Medulla oblongata (tissue), 1 donor: ENCODE measurements at regions not wholly inside any gene's neighbourhood (a gene's known extent, or its start where the extent isn't known, plus 50 kb on each side); places are given as distances from the start of the nearest gene placed in this dataset.
"Not testable (repeated sequence)": the region's sequence is repeated elsewhere in the genome, so short reads cannot be mapped to it uniquely, and the experiment has no call there.

Experiments
- DNase-seq: peaks from one replicate; pipeline ENCODE4 v3.0.0-alpha.2; 2015; ENCODE audit errors: extremely low spot score

DNA sequence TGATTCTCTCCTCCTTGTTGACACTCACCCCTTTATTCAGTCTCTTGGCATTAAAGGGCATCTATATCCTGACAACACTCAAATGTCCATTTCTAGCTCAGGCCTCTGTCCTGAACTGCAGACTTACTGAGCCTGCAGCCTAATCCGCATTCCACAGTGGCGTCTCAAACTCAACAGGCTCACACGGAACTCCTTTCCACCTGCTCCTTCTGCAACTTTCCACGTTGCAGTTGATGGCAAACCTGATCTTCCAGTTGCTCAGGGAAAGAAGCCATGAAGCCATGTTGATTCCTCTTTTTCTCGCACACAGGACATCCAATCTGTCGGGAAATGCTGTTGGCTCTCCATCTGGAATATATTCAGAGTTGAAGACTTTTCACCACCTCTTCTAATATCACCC lies 522.4 kb downstream of the CCSER2 start:
- DNase-seq: no peak

DNA sequence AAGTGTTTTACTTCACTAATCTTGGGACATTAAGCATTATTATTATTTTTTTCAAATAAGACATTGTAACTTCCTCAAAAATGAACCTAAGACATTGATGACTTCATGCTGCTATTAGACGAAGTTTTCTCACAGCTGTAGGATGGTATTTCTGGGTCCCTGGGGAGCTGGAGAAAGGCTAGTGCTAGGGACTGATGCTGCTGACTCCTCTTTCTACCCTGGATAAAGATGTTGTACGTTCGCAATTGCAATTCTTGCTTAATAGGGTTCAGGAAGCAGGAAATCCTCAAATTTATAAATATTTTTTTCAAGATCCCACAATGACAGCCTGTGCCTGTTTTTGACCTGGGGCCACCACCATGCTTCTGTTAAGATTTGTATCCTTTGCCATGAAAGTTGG lies 526.0 kb downstream of the CCSER2 start:
- DNase-seq: no peak

DNA sequence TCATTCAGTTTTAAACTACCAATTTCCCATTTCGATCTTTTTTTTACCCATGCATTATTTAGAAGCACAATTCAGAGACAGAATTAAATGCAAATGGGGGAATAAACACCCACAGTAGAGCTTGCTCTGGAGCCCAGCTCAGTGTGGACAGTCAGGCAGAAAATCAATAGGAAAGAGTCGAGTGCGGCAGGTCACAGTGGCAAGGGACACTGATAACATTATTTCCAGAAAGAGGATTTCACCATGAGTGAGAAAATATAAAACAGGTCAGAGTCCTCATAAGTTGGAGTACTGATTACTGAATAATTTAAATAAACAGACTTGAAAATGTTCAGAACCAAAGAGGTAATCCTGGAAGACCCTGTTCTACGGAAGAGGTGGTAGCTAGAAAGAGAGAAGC lies 532.5 kb downstream of the CCSER2 start:
- no peak for DNase-seq

DNA sequence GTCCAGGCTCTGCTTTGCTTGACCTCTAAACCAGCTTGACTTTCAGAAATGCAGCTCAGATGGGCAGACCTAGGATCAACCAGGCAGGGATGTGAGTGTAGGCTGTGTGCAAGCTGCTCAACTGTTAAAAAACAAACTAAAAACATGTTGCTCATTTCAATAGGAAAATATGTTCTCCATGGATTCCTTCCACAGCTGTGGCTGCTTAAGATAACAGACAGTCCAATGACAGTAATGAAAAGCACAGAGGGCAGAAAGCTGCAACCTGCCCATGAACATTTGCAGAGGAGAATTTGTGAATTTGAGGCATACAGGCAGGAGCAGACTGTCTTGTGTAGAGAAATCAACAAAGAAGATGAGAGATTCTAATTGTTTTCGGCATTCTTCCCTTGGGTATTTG lies 534.2 kb downstream of the CCSER2 start:
- no peak for DNase-seq

DNA sequence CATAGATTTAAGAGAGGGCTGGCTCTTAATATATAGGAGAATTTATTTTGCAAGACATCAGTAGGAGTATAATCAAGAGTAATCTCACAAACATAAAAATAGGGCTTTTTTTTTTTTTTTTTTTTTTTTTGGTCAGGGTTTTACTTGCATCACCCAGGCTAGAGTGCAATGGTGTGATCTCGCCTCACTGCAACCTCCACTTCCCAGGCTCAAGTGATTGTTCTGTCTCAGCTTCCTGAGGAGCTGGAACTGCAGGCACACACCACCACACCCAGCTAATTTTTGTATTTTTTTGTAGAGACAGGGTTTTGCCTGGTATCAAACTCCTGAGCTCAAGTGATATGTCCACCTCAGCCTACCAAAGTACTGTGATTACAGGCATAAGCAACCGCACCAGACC lies 535.3 kb downstream of the CCSER2 start:
- no peak for DNase-seq

DNA sequence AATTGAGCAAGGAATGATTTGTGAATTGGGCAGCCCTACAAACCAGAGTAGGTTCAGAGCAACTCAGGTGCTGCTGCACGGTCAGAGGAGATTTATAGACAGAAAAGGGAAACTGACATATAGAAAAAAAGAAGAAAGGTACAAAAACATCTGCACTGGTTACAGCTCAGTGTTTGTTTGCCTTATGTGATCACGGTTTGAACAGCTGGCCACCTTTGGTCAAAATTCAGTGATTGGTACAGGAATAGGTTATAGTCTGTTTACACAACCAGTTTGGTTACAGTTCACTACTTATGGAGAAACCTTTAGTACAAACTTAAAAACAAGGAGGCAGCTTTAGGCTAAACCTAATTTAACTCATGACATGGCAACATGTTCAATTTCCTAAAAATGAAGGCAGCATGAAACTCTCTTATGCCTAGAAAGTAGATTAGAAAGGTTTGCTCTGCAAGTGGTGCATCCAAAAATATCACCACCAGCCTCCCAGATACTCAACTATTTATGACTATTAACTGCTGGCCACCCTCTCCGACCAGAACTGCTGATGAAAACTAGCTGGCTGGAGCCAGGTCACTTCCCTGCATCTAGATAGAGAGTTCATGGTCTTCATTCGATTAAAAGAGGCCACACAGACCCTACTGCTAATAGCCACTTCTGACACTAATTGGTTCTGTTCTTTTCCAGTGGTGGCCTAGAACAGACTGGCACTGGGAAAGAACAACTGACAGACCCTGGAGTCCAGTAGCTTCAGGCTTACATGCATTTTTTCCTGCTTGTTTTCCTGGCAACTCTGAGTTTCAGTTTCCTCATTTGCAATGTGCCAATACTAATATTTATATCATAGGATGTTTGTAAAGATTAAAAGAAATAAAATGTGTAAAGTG lies 548.0 kb downstream of the CCSER2 start:
- DNase-seq: no peak

DNA sequence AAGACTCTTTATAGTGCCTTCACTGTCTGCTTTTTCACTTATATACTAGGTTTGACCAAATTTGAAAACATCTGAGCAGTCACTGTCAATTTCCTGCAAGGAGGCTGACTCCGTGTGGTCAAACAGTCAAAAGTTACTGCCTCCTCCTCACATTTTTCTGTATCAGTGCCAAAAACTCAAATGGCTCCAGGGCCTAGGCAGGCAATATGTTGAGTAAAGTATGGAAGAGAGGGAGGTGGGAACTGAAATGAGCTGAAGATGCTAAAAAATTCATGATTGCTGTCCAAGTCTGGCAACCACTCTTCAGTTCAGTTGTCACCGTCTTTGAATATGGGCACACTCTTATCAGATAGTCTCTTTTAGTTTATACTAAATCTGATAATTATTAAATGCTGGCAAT lies 551.6 kb downstream of the CCSER2 start:
- DNase-seq: no peak

DNA sequence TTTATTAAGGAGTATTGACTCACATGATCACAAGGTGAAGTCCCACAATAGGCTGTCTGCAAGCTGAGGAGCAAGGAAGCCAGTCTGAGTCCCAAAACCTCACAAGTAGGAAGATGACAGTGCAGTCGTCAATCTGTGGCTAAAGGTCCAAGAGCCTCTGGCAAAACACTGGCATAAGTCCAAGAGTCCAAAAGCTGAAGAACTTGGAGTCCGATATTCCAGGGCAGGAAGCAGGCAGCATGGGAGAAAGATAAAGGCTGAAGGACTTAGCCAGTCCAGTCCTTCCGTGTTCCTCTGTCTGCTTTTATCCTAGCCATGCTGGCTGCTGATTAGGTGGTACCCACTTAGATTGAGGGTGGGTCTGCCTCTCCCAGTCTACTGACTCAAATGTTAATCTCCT lies 553.3 kb downstream of the CCSER2 start:
- DNase-seq: not testable (repeated sequence)

DNA sequence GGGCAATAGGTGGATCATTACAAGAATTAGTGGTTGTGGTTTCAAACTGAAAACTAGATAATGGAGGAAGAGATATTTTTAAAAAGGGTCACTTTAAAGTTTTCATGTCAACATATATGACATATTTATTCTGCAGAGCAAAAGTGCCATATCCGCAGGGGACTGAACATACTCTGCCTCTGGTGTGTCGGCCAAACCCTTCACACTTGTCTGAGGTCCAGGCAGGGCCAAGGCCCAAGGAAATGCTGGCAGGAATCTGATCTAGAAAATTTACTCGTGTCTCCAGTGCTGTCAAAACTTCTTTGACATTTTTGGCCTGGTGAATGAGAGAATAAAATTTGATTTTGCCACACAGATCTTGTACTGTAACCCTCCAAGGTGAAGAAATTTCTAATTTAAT lies 562.3 kb downstream of the CCSER2 start:
- no peak for DNase-seq

DNA sequence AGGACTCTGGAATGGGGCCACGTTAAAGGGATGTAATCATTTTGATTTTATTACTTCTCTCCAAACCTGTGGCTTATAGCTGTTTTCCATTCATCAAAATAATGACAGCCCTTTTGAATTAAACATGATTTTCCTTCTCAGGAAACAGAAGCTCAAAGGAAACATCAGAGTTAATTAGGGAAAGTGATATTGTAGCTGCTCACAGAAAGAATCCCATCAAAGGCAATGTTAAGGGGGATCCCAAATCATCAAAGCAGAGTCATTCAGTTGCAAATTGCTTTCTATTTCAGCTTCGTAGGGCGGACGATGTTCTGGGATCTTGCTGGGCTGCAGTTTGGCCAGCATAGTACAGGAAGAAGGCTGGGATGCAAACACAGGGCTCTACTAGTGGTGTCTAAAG lies 563.2 kb downstream of the CCSER2 start:
- DNase-seq: no peak

DNA sequence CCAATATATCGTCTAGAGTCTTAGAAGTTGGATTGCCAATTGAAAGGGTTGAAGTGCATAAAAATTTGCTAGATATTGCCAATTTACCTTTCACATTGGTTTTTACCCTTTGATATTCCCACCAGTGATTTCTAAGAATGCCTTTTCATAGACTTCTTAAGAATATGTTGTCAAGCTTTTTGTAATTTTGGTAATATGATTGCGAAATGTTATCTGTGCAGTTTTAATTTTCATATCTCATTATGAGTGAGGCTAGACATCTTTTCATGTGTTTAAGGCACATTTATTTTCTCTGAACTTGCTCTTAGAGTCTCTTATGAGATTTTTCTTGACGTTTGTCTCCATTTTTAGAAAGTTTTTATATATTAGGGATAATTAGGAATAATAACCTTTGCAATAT lies 567.2 kb downstream of the CCSER2 start:
- no peak for DNase-seq

DNA sequence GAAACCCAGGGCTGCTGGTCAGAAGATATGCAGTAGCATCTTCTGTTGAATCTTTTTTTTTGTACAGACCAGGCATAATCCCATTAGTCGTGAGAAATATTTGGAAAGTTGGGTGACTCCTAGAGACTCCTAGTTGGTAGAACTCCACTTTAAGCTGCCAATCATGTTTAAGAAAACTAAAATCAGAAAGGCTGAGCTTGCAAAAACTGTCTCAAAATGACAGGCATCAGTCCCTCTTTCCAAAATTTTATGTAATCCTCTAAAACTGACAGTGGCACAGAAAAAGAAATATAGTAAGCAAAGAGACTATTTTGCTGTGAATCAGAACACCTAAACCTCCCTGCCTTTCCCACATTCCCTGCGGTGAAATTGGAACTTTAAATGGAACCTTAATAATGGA lies 568.5 kb downstream of the CCSER2 start:
- no peak for DNase-seq

DNA sequence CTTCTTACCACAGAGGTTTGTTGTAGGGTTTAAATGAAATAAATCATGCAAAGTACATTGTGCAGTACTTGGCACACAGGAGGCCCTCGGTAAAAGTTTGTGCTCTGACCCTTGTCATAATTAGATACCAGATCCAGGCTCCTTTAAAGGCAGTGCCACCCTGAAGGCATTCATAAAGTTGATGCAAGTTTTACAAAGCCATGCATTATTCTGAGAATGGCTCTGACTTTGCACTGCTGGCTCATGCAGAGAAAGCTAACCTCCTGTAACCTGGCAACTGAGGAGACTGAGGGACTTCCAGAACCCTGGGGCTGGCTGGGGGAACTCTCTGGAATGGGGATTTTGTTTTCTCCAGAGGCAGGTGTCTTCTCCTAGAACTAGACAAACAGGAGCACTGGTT lies 570.9 kb downstream of the CCSER2 start:
- no peak for DNase-seq

DNA sequence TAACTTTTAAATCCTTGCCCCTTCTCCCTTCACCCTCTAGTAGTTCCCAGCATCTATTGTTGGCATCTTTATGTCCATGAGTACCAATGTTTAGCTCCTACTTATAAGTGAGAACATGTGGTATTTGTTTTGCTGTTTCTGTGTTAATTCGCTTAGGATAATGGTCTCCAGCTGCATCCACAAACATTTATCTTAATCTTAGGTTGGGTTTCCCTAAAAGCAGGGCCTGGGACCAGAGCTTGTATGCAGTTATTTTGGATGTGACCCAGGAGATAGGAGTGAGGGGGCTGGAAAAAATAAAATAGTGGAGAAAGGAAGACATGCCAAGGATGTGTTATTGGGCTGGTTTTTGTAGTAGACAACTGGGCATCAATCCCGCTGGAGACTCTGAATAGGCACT lies 571.8 kb downstream of the CCSER2 start:
- DNase-seq: no peak

DNA sequence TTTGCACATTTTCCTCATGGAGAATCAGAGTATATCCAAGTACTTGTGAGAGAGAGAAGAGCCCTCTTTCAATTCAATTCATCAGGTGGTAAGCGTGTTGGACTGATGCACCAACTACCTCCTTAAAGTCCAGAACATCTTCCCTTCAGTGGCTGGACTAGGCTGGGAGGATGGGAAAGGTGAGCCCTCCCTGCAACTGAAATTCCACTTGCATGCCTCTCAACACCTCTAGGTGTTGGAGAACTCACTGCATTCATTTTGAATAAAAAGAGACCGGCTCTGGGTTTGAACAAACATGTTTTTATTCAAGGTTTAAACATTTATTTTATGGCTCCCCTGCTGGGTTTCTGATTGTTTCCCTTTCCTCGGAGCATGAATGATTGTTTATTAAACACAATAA lies 573.5 kb downstream of the CCSER2 start:
- DNase-seq: no peak

DNA sequence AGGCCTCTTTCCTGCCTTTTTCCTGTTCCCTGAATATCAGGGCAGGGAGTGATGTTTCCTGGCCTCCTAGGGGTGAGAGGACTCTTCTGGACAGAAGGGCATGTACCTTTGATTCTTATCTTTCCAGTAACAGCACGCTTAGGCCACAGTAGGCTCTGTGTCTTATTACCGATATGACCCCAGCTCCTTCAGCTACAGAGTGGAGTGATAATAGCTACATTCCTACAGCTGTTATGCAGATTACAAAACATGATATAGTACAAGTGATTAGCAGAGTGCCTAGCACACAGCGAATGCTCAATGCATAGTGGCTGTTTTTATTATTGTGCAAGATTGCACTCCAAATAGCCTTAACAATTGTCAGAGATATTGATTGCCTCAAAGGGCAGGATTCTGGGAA lies 574.2 kb downstream of the CCSER2 start:
- no peak for DNase-seq

DNA sequence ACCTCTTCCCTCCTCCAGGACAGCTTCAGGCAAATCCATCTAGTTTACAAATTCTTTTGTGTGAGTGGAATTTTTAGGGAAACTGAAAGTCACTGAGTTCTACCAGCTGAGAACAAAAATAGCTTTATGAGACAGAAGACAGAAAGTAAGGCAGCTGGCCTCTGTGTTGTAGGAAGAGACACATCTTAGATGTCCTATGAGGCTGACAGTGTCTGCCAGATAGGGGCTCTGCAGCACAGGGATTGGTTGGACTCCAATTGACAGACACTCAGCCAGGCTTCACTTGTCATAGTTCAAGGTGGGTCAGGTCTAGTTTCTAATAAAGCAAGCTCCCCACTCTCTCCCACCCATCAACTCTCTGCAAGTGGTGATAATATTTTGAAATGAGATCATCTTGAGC lies 574.9 kb downstream of the CCSER2 start:
- no peak for DNase-seq

DNA sequence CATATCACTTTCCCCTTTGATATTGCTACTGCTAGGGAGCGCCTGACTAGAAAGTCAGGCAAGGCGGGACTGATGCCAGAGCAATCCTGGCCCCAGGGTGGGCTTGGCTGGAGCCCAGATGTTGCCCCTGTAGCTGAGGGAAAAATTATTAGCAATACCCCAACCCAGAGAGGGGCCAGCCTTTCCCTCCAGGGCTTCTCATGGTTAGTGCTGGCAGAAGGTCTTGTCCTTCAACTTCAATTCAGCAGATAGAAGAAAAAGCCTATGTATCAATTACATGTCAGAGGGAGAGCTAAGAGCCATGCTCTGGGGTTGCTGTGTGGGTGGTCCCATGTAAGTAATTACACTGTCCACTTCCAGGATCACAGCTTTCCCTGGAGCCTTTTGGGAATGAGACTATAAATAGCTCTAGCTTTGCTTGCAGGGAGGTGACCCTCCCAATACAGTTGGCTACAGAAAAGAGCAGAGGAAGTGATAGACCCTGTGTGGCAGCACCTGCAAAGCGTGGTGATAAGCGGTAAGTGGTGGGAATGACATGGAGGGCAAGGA lies 579.1 kb downstream of the CCSER2 start:
- DNase-seq: no peak

DNA sequence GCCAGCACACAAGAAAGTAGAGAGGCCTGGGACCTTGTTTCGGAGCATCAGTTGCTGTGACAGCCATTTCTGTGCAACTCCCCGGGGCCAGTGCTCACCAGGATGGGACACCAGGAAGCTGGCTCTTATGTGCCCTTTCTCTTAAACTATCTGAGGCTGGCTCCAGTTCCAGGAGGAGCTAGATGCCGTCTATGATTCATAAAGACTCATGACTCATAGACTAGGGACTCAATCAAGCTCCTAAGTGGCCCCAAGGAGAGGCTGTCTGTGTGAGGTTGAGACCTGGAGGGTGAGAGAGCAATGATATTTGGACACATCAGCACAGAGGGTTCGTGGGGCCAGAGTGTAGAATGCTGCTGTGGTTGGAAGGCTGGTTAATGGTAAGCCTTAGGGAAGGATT lies 580.1 kb downstream of the CCSER2 start:
- no peak for DNase-seq

DNA sequence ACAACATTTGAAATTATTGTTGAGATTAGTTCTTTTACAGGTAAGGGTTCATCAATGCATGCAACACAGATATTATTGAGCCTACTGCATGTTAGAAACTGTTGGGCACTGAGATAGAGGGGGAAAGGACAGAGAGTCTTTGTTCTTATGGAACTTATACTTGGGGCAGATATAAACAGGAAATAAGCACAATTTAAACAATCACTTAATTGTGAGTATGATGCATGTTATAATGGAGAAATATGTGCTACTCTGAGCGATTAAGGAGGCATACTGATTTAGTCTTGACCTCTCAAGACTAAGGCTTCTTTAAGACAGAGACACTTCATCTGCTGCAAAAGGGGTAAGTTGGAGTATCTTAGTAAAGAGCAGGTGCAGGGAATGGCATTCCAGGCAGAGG lies 593.3 kb downstream of the CCSER2 start:
- no peak for DNase-seq

DNA sequence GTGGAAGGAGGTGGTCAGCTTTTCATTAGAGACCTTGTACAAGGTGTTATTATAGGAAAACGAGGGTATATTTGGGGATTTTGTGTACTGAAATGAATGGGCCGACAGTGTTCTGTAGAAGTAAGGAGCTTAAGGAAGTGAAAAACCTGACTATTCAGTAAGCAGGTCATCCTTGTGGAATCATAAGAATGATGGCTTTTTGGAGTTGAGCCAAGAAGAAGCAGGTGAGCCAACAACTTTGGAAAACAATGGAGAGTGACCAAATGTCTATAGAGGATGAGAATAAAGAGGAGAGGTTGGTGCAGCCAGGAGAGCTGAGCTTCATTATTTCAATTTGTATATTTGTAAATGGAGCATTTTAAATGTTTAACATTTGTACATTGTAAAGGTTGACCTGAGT lies 595.7 kb downstream of the CCSER2 start:
- DNase-seq: no peak

DNA sequence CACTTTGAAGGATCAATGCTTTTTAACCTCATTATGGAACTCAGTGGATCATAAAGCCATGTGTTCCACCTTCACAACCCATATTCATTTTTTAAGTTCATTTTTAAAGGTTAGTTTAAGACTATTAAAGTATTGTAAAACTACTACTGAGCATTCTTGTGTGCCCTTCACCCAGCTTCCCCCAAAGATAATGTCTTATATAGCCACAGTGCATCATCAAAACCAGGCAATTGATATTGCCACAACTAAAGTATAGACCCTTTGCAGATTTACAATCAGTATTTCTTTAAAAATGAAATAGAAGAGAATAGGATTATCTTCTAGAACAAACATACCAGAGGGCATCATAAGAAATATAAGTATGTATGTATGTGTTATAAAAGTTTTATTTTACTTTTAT lies 597.1 kb downstream of the CCSER2 start:
- DNase-seq: no peak

DNA sequence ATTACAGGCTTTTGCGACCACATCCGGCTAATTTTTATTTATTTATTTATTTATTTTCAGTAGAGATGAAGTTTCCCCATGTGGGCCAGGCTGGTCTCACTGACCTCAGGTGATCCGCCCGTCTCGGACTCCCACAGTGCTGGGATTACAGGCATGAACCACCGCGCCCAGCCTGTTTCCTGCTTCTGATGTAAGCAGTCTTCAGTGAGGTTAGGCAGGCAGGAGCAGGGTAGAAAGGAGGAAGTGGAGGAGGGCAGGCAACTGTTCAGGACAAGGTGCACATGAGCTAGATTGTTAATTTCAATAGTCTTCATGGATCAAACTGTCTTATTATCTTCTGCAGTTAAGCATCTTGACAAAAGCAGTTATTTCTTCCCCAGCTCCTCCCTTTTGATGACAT lies 605.0 kb downstream of the CCSER2 start:
- DNase-seq: no peak

DNA sequence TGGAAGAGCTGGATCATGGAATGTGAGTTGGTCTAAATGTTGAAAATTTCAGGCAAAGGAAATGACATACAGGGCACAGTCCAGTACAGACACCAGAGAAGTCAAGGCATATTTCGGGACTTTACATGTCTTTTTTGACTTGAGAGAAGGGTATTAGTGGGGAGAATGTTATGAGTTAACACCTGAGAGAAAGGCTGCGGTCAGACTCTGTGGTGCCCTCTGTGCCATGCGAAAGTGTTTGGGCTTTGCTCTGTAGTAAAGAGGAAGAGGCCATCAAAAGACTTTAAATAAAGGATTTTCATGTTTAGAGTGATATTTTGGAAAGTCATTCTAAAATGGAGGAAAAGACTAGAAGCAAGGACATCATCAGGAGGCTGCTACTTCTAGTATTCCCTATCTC lies 607.4 kb downstream of the CCSER2 start:
- no peak for DNase-seq
